HFFc6 (cell line): ENCODE measurements at regions not wholly inside any gene's neighbourhood (a gene's known extent, or its start where the extent isn't known, plus 50 kb on each side); places are given as distances from the start of the nearest gene placed in this dataset.
A peak's percentile ranks its signal among the peaks of the same experiment; 100 is the strongest.

ENCODE experiments used
- DNase-seq: peaks from one replicate; pipeline ENCODE4 v3.0.0-alpha.2; 2018
- H3K27ac Mint-ChIP-seq: 2 replicates; pipeline ENCODE4 v1.8.0; 2020; ENCODE audit warnings: mild to moderate bottlenecking, mixed read lengths
- H3K27me3 Mint-ChIP-seq: 2 replicates; pipeline ENCODE4 v1.8.0; 2021; ENCODE audit warnings: mild to moderate bottlenecking, moderate library complexity, mixed read lengths; ENCODE audit not compliant: insufficient read depth
- H3K36me3 Mint-ChIP-seq: 2 replicates; pipeline ENCODE4 v1.8.0; 2021; ENCODE audit warnings: low read depth, mixed read lengths
- H3K4me1 Mint-ChIP-seq: 2 replicates; pipeline ENCODE4 v1.8.0; 2020; ENCODE audit warnings: low read depth, mixed read lengths
- H3K4me3 Mint-ChIP-seq: 2 replicates; pipeline ENCODE4 v1.8.0; 2020; ENCODE audit warnings: mild to moderate bottlenecking, moderate library complexity, mixed read lengths
- H3K9me3 Mint-ChIP-seq: 2 replicates; pipeline ENCODE4 v1.8.0; 2020; ENCODE audit warnings: mild to moderate bottlenecking, mixed read lengths
- TF ChIP-seq, protein P1 (sequence below): fragments of 200-600 bp; sonication (generic); IDR thresholded peaks from 2 replicates; pipeline ENCODE4 v1.5.0; 2021; ENCODE audit warnings: antibody characterized with exemption, mild to moderate bottlenecking

DNA sequence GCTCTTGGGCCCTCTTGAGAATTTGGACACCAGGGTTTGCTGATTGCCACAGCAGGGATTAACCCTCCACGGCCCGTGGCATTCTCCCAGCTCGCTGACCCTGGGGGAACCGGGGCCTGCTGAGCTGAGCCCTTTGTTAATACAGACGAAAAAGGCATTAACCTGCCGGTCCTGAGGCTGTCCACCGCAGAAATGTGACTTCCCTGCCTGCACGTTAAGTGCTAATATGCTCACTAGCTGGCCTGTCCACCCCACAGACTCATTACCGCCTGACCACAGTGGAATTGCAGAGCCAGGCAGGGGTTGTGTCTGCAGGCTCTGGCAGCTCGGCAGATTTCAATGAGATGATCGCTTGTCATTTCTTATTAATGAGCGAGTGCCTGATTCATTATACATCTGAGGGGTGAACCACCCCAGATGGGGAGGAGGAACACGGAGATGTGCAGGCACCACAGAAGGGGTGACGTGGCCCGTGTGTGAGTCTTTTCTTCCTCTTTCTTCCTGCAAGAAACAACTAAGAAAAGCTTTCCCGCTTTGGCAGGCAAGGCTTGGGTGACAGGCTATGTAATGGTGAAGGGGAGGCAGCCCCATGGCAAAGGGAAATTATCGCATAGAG lies 126.0 kb downstream of the GLI2 start:
- Mint-ChIP-seq H3K27ac (peak overlapping the region; percentile 78; the same call in 1 of the 2 replicates), H3K9me3 (no peaks in the 10 kb centered on the region), H3K27me3 (peaks cover 1% of the 10 kb centered on the region), H3K36me3 (peaks cover 10% of the 10 kb centered on the region), H3K4me3 (no peak overlapping the region), H3K4me1 (peaks cover 83% of the 10 kb centered on the region)
- TF ChIP-seq, protein P1, sequence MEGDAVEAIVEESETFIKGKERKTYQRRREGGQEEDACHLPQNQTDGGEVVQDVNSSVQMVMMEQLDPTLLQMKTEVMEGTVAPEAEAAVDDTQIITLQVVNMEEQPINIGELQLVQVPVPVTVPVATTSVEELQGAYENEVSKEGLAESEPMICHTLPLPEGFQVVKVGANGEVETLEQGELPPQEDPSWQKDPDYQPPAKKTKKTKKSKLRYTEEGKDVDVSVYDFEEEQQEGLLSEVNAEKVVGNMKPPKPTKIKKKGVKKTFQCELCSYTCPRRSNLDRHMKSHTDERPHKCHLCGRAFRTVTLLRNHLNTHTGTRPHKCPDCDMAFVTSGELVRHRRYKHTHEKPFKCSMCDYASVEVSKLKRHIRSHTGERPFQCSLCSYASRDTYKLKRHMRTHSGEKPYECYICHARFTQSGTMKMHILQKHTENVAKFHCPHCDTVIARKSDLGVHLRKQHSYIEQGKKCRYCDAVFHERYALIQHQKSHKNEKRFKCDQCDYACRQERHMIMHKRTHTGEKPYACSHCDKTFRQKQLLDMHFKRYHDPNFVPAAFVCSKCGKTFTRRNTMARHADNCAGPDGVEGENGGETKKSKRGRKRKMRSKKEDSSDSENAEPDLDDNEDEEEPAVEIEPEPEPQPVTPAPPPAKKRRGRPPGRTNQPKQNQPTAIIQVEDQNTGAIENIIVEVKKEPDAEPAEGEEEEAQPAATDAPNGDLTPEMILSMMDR, result no peak
- DNase-seq, result no peak

DNA sequence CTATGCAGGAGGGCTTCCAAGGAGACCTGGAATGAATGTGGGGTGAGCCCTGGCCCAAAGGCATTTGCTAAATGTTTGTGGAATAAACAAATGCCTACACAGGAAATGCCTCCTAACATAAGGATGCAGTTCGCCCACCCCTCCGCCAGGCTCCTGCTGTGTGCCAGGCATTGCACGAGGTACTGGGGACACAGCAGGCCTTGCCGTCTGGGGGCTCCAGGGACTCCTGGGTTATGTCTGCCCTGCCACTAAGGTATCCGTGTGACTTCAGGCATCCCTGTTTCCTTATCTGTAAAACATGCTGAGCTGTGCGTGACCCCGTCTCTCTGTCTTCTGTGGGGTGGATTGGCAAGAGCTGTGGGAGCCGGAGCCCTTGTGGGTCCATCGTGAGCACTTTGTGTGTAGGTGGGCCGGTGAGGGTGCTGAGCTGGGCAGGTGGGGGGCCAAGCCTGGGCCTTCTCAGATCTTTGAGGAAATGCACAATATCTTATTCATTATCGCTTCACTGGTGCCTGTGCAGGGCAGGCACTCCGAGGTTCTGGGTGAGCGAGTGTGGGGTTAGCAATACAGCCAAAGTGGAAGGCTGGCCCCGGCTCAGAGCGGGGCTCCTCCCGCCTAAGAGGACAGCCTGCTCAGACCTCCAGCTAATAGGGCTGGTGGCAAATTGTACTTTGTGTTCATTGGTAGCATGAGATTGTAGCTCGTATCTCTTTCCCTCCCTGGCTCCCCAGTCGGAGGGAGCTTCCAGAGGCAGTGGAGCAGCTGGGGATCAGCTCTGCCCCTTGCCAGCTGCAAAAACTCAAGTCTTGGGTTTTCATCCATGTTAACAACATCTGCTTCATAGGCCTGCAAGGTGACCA lies 126.8 kb downstream of the GLI2 start:
- Mint-ChIP-seq H3K27me3 (peaks cover 4% of the 10 kb centered on the region), H3K4me3 (no peak overlapping the region), H3K9me3 (no peaks in the 10 kb centered on the region), H3K27ac (peak overlapping the region; percentile 78), H3K36me3 (peaks cover 7% of the 10 kb centered on the region), H3K4me1 (peaks cover 86% of the 10 kb centered on the region)
- DNase-seq, result no peak
- TF ChIP-seq, protein P1, result no peak

DNA sequence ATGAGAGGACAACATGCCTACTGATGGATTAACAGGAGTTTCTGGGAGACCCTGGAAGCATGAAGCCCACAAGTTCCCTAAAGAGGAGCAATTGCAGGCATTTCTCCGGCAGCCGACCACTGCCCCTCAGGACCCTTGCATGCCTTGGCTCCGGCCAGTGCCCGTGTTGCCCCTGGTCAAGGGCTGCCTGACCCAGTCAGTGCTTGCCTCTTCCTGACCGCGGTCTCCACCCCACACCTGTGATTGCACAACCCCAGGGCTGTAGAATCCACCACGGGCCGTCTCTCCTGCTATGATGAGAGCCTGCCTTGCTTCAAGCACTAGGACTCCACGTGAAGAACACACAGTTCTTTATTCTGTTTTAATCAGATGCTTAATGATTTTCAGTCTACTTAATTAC lies 127.5 kb downstream of the GLI2 start:
- Mint-ChIP-seq H3K27me3 (peaks cover 4% of the 10 kb centered on the region), H3K36me3 (peaks cover 7% of the 10 kb centered on the region), H3K27ac (peak overlapping the region; percentile 78; the same call in 1 of the 2 replicates), H3K4me3 (no peak overlapping the region), H3K4me1 (peaks cover 87% of the 10 kb centered on the region), H3K9me3 (no peaks in the 10 kb centered on the region)
- no peak for DNase-seq
- TF ChIP-seq, protein P1, result no peak

DNA sequence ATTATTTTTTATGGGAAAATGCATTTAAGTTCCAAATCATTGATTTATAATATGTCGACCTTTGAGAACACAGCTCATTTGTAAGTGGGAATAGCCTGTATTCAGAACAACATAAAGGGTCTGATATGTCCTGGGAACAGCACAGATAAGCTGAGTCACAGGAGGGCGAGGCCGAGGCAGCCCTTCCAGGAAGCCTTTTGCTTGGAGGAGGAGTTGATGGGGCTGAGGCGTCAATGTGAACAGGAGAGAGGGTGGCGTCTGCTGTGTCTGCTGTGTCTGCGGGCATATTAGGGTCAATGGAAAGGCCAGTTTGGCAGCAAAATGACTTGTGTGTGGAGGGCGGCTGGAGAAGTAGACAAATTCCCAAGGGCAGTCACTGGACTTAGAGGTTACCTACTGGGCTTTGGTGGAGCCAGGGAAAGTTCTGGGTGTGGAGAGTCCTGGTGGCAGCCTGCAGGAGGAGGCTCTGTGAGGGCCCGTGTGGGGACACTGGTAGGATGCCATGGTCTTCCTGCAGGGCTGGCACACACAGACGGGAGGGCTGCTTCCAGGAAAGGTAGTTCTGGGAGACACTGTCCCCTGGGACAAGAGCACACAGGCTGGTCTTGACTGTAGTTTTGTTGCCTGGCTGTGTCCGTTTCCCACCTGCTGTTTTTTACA lies 128.1 kb downstream of the GLI2 start:
- TF ChIP-seq, protein P1, result no peak
- Mint-ChIP-seq H3K27ac (peak overlapping the region; percentile 78), H3K4me3 (peak overlapping the region; percentile 18), H3K36me3 (peaks cover 7% of the 10 kb centered on the region), H3K9me3 (no peaks in the 10 kb centered on the region), H3K4me1 (peaks cover 88% of the 10 kb centered on the region), H3K27me3 (peaks cover 7% of the 10 kb centered on the region)
- peak; percentile 66 for DNase-seq

GRCh38 chr2:120864981-120865380 lies 129.3 kb downstream of the GLI2 start:
- TF ChIP-seq, protein P1, result no peak
- Mint-ChIP-seq H3K9me3 (no peaks in the 10 kb centered on the region), H3K27me3 (peaks cover 9% of the 10 kb centered on the region), H3K27ac (peak overlapping the region; percentile 78), H3K4me3 (peak overlapping the region; percentile 57), H3K4me1 (peaks cover 98% of the 10 kb centered on the region), H3K36me3 (peaks cover 7% of the 10 kb centered on the region)
- peak; percentile 69 for DNase-seq
